Fibroblast of pulmonary artery (primary cell): ENCODE measurements at regions not wholly inside any gene's neighbourhood (a gene's known extent, or its start where the extent isn't known, plus 50 kb on each side); places are given as distances from the start of the nearest gene placed in this dataset.
A peak's percentile ranks its signal among the peaks of the same experiment; 100 is the strongest.

Experiments
- DNase-seq: peaks from one replicate; pipeline ENCODE4 v3.0.0-alpha.2; 2010; ENCODE audit warnings: low read depth
- H3K4me3 ChIP-seq: replicated peaks from 2 replicates; pipeline ENCODE4 v1.5.1; 2011; ENCODE audit warnings: low read depth, mild to moderate bottlenecking, control low read depth, low read length, moderate library complexity
- TF ChIP-seq, protein P1 (sequence below): IDR thresholded peaks from 2 replicates; pipeline ENCODE4 v1.5.1; 2011; ENCODE audit warnings: mild to moderate bottlenecking, control low read depth, low read length, inconsistent platforms; ENCODE audit errors: missing control alignments

- DNase-seq: peak; percentile 39
- no peak overlapping the region for H3K4me3 ChIP-seq
- TF ChIP-seq, protein P1, sequence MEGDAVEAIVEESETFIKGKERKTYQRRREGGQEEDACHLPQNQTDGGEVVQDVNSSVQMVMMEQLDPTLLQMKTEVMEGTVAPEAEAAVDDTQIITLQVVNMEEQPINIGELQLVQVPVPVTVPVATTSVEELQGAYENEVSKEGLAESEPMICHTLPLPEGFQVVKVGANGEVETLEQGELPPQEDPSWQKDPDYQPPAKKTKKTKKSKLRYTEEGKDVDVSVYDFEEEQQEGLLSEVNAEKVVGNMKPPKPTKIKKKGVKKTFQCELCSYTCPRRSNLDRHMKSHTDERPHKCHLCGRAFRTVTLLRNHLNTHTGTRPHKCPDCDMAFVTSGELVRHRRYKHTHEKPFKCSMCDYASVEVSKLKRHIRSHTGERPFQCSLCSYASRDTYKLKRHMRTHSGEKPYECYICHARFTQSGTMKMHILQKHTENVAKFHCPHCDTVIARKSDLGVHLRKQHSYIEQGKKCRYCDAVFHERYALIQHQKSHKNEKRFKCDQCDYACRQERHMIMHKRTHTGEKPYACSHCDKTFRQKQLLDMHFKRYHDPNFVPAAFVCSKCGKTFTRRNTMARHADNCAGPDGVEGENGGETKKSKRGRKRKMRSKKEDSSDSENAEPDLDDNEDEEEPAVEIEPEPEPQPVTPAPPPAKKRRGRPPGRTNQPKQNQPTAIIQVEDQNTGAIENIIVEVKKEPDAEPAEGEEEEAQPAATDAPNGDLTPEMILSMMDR: no peak
Measured at GRCh38 chr12:88339254-88339949, 197.3 kb downstream of the TMTC3 start.

DNA sequence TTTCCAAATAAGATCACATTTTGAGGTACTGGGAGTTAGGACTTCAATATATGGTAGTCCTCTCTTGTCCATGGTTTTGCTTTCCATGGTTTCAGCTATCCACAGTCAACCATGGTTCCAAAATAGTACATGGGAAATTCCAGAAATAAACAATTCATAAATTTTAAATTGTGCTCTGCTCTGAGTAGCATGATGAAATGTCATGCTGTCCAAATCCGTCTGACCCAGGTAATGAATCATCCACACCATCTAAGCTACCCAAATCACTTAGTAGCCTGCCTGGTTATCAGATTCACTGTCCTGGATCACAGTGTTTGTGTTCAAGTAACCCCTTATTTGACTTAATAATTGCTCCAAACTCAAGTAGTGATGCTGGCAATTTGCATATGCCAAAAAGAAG lies 197.9 kb downstream of the TMTC3 start:
- DNase-seq: no peak
- H3K4me3 ChIP-seq: no peak overlapping the region
- TF ChIP-seq, protein P1: no peak

GRCh38 chr12:88342251-88342806 lies 200.2 kb downstream of the TMTC3 start:
- DNase-seq: no peak
- TF ChIP-seq, protein P1: no peak

DNA sequence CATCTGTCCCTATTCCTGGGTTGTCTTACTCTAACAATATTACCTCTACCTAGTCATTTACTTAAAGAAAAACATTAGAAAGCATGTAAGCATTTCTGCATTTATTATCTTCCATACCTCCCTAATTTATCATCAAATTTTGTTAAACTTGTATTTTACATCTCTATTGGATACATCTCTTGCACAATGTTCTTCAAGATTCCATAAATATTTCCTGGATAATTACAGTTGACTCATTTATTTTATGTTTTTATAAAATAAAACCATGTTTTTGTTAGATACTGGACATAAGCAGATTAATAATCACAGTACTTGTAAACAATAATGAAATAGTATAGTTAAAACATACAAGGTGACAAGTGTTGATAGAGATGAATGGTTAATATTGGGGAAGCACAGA lies 209.0 kb downstream of the TMTC3 start:
- TF ChIP-seq, protein P1: no peak
- no peak overlapping the region for H3K4me3 ChIP-seq
- no peak for DNase-seq

More at GRCh38 chr12:88342251-88342806, 200.2 kb downstream of the TMTC3 start:
- no peak overlapping the region for H3K4me3 ChIP-seq

DNA sequence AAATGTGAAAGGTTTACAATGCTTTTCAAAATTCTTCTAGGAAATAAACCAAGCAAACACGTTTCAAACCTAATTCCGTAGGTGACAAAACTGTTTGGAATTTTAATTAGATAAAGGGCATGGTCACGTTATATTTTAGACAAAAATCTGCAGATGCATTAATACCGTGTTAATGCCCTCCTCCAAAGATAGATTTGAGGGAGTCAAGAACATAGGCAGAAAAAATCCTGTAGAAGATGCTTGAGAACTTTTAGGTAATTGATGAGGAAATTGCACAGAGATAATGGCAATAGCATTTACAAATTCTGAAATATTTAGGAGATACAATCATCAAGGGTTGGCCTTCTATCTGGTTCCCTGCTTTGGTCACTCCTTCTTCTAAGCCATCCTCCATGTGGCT lies 212.6 kb downstream of the TMTC3 start:
- TF ChIP-seq, protein P1: no peak
- no peak overlapping the region for H3K4me3 ChIP-seq
- no peak for DNase-seq

DNA sequence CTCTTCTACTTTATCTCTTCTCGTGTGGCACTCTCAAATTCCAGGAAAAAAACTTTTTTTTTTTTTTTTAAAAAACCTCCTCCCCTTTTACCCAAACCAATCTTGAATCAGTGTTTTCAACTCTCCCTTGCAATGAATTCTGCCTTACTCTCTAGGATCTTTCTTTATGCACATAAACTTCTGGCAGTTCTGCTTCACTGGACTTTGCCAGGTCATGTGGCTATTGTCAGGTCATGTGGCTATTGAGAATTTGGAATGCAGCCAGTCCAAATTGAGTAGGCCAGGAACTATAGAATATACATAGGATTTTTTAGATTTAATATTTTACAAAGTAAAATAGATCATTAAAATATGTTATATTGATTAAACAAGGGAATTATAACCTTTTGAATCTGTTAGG lies 218.2 kb downstream of the TMTC3 start:
- DNase-seq: no peak
- TF ChIP-seq, protein P1: no peak
- no peak overlapping the region for H3K4me3 ChIP-seq

DNA sequence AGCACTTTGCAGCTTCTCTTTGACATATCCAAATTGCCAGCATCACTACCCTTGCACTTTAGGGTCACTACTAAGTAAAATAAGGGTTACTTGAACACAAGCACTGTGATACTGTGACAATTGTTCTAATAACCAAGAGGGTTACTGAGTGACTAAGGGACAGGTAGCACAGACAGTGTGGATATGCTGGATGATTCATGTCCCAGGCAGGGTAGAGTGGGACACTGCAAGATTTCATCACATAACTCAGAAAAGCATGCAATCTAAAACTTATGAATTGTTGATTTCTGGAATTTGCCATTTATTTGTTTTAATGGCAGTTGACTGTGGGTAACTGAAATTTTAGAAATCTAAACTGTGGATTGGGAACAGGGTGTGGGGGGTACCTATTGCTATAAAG lies 218.8 kb downstream of the KITLG start:
- TF ChIP-seq, protein P1: no peak
- no peak overlapping the region for H3K4me3 ChIP-seq
- DNase-seq: peak; percentile 25
